CD4-positive, alpha-beta T cell (primary cell): ENCODE measurements at regions not wholly inside any gene's neighbourhood (a gene's known extent, or its start where the extent isn't known, plus 50 kb on each side); places are given as distances from the start of the nearest gene placed in this dataset.
"Not testable (repeated sequence)": the region's sequence is repeated elsewhere in the genome, so short reads cannot be mapped to it uniquely, and the experiment has no call there.

Experiments
- ATAC-seq: fragments of 200-7000 bp; cut with Tn5 transposase; one replicate; pipeline ENCODE4 v1.10.0; 2022; ENCODE audit warnings: mild to moderate bottlenecking; ENCODE audit not compliant: poor library complexity
- CTCF ChIA-PET: fragments of 350-600 bp; sonication (Branson Sonifier 250); formaldehyde crosslinking; loops from one replicate; lab custom pipeline; 2021; ENCODE audit warnings: antibody characterized with exemption, inconsistent platforms; lab: Charles Lee
- POLR2A ChIA-PET: fragments of 350-600 bp; sonication (Branson Sonifier 250); formaldehyde crosslinking; loops from one replicate; lab custom pipeline; 2021; ENCODE audit warnings: antibody characterized with exemption, inconsistent platforms; lab: Charles Lee
- DNase-seq, 14 experiments: peaks; one replicate each; pipeline ENCODE4 v3.0.0-alpha.2; 2013 to 2020; ENCODE audit warnings: mixed read lengths in 2 of 14
- H3K27ac ChIP-seq, 2 donors: one replicate each; pipeline versions ENCODE4 v1.5.1 to v1.7.0; 2013; ENCODE audit warnings: low read length in 2 of 2, low read depth in 1 of 2, mild to moderate bottlenecking in 1 of 2
- H3K27me3 ChIP-seq, 2 experiments: 1 replicate in 1 of 2; 2 replicates in 1 of 2; pipeline versions ENCODE4 v1.6.1 to v1.7.0; 2013; ENCODE audit warnings: low read length in 2 of 2, control low read depth in 1 of 2, mild to moderate bottlenecking in 1 of 2, moderate library complexity in 1 of 2; ENCODE audit not compliant: insufficient read depth in 2 of 2, control insufficient read depth in 1 of 2
- H3K36me3 ChIP-seq: one replicate; pipeline ENCODE4 v1.6.1; 2013; ENCODE audit warnings: low read length, control low read depth; ENCODE audit not compliant: insufficient read depth
- H3K4me1 ChIP-seq: one replicate; pipeline ENCODE4 v1.6.1; 2013; ENCODE audit warnings: low read length, control low read depth; ENCODE audit not compliant: insufficient read depth
- H3K4me3 ChIP-seq: one replicate; pipeline ENCODE4 v1.5.1; 2013; ENCODE audit warnings: mild to moderate bottlenecking, low read length, moderate library complexity
- H3K9me3 ChIP-seq, 2 experiments: 1 replicate in 1 of 2; 2 replicates in 1 of 2; pipeline versions ENCODE4 v1.6.1 to v1.7.0; 2013; ENCODE audit warnings: low read length in 2 of 2, mild to moderate bottlenecking in 2 of 2, control low read depth in 1 of 2, moderate library complexity in 1 of 2; ENCODE audit not compliant: control insufficient read depth in 1 of 2, insufficient read depth in 1 of 2
- H3K27ac Mint-ChIP-seq: one replicate; pipeline ENCODE4 v1.8.0; 2020; ENCODE audit warnings: mixed read lengths
- H3K27me3 Mint-ChIP-seq: one replicate; pipeline ENCODE4 v1.8.0; 2021; ENCODE audit warnings: mixed read lengths
- H3K36me3 Mint-ChIP-seq: one replicate; pipeline ENCODE4 v1.8.0; 2021; ENCODE audit warnings: low read depth, mixed read lengths
- H3K4me1 Mint-ChIP-seq: one replicate; pipeline ENCODE4 v1.8.0; 2021; ENCODE audit warnings: low read depth, mixed read lengths
- H3K4me3 Mint-ChIP-seq: one replicate; pipeline ENCODE4 v1.8.0; 2020; ENCODE audit warnings: mild to moderate bottlenecking, mixed read lengths
- H3K9me3 Mint-ChIP-seq: one replicate; pipeline ENCODE4 v1.8.0; 2020; ENCODE audit warnings: mixed read lengths
- CTCF ChIP-seq: fragments of 200-600 bp; IDR thresholded peaks from one replicate; pipeline ENCODE4 v1.8.0; 2022; ENCODE audit warnings: antibody characterized with exemption, mild to moderate bottlenecking
- intact Hi-C, 2 experiments: fragments of 100-400 bp; cut with DNase I in 1 of 2; cut with micrococcal nuclease in 1 of 2; formaldehyde crosslinking; loops; one replicate each; pipeline versions ENCODE4 v1.15.1 to v1.9.0; 2023 to 2025; cut with DNase I, micrococcal nuclease

- ATAC-seq = no peak
- no peak overlapping the region for H3K4me3 Mint-ChIP-seq
- Histone ChIP-seq H3K36me3 (no peaks in the 10 kb centered on the region), H3K4me3 (no peak overlapping the region), H3K27ac (no peak overlapping the region), H3K4me1 (no peaks in the 10 kb centered on the region), H3K27me3 (no peaks in the 10 kb centered on the region), H3K9me3 (peaks cover 0 to 13% of the 10 kb centered on the region in 2 experiments)
- no peaks in the 10 kb centered on the region for H3K4me1 Mint-ChIP-seq
- intact Hi-C loops = no loop called here
- no peaks in the 10 kb centered on the region for H3K27me3 Mint-ChIP-seq
- DNase-seq = no peak
- H3K36me3 Mint-ChIP-seq = no peaks in the 10 kb centered on the region
- TF ChIP-seq CTCF = no peak
- no peak overlapping the region for H3K27ac Mint-ChIP-seq
- peaks cover 9% of the 10 kb centered on the region for H3K9me3 Mint-ChIP-seq
- POLR2A ChIA-PET = no interaction called here
- CTCF ChIA-PET = no interaction called here
Measured at GRCh38 chr3:82378392-82378791, 616.9 kb upstream of the GBE1 start.

- Mint-ChIP-seq H3K27me3 (no peaks in the 10 kb centered on the region), H3K4me1 (no peaks in the 10 kb centered on the region), H3K27ac (no peak overlapping the region), H3K36me3 (no peaks in the 10 kb centered on the region), H3K9me3 (peaks cover 9% of the 10 kb centered on the region), H3K4me3 (no peak overlapping the region)
- ATAC-seq (no peak), DNase-seq (no peak)
- Histone ChIP-seq H3K9me3 (peaks cover 0 to 13% of the 10 kb centered on the region in 2 experiments), H3K4me1 (no peaks in the 10 kb centered on the region), H3K36me3 (no peaks in the 10 kb centered on the region), H3K4me3 (no peak overlapping the region), H3K27ac (no peak overlapping the region), H3K27me3 (no peaks in the 10 kb centered on the region)
- POLR2A ChIA-PET = no interaction called here
- intact Hi-C loops = no loop called here
- no peak for TF ChIP-seq CTCF
- CTCF ChIA-PET = no interaction called here
Measured at GRCh38 chr3:82376883-82377282, 615.4 kb upstream of the GBE1 start.

GRCh38 chr3:82373833-82374232 is 612.4 kb upstream of the GBE1 start:
- H3K36me3 ChIP-seq, CTCF ChIA-PET, H3K27ac ChIP-seq, H3K4me1 Mint-ChIP-seq, H3K27ac Mint-ChIP-seq, DNase-seq, H3K27me3 Mint-ChIP-seq, POLR2A ChIA-PET, H3K36me3 Mint-ChIP-seq, H3K27me3 ChIP-seq, ATAC-seq, H3K9me3 Mint-ChIP-seq, H3K4me3 ChIP-seq, intact Hi-C loops, H3K4me3 Mint-ChIP-seq, H3K4me1 ChIP-seq: not testable (repeated sequence)
- peaks cover 0 to 13% of the 10 kb centered on the region in 2 experiments for H3K9me3 ChIP-seq

- H3K4me3 Mint-ChIP-seq = no peak overlapping the region
- peaks cover 7% of the 10 kb centered on the region for H3K9me3 Mint-ChIP-seq
- no peak for TF ChIP-seq CTCF
- Histone ChIP-seq H3K27ac (no peak overlapping the region), H3K27me3 (no peaks in the 10 kb centered on the region), H3K4me3 (no peak overlapping the region), H3K36me3 (no peaks in the 10 kb centered on the region), H3K4me1 (no peaks in the 10 kb centered on the region), H3K9me3 (no peaks in the 10 kb centered on the region)
- intact Hi-C loops = no loop called here
- H3K36me3 Mint-ChIP-seq = no peaks in the 10 kb centered on the region
- ChIA-PET CTCF (no interaction called here), POLR2A (no interaction called here)
- ATAC-seq (no peak), DNase-seq (no peak)
- H3K27ac Mint-ChIP-seq = no peak overlapping the region
- no peaks in the 10 kb centered on the region for H3K27me3 Mint-ChIP-seq
- H3K4me1 Mint-ChIP-seq = no peaks in the 10 kb centered on the region
Measured at GRCh38 chr3:82364827-82365226, 603.4 kb upstream of the GBE1 start.
